GM20000 (cell line): ENCODE measurements at regions not wholly inside any gene's neighbourhood (a gene's known extent, or its start where the extent isn't known, plus 50 kb on each side); places are given as distances from the start of the nearest gene placed in this dataset.
A peak's percentile ranks its signal among the peaks of the same experiment; 100 is the strongest.

Source experiments
- DNase-seq: peaks from one replicate; pipeline ENCODE4 v3.0.0; 2012; ENCODE audit warnings: low spot score
- CTCF ChIP-seq: IDR thresholded peaks from 2 replicates; pipeline ENCODE4 v1.5.1; 2012; ENCODE audit warnings: mild to moderate bottlenecking, control low read depth; ENCODE audit errors: extremely low read depth, missing control alignments

GRCh38 chr6:119444642-119445557, 95.3 kb upstream of the MAN1A1 start:
- no peak for TF ChIP-seq CTCF
- peak; percentile 52 for DNase-seq

- no peak for DNase-seq
- no peak for TF ChIP-seq CTCF
Measured at GRCh38 chr6:119443993-119444641, 94.6 kb upstream of the MAN1A1 start.

- DNase-seq, result peak; percentile 57
- TF ChIP-seq CTCF, result no peak
Measured at GRCh38 chr6:119442776-119443184, 93.2 kb upstream of the MAN1A1 start.

- no peak for TF ChIP-seq CTCF
- DNase-seq, result no peak
Measured at GRCh38 chr6:119440953-119441352, 91.4 kb upstream of the MAN1A1 start.

GRCh38 chr6:119436583-119436982, 87.0 kb upstream of the MAN1A1 start:
- no peak for DNase-seq
- no peak for TF ChIP-seq CTCF

GRCh38 chr6:119431799-119432198, 82.2 kb upstream of the MAN1A1 start:
- DNase-seq, result no peak
- no peak for TF ChIP-seq CTCF

GRCh38 chr6:119430805-119431204, 81.2 kb upstream of the MAN1A1 start:
- no peak for TF ChIP-seq CTCF
- no peak for DNase-seq
